ENCODE measurements at regions not wholly inside any gene's neighbourhood (a gene's known extent, or its start where the extent isn't known, plus 50 kb on each side); places are given as distances from the start of the nearest gene placed in this dataset.
"Not testable (repeated sequence)": the region's sequence is repeated elsewhere in the genome, so short reads cannot be mapped to it uniquely, and the experiment has no call there.

DNA sequence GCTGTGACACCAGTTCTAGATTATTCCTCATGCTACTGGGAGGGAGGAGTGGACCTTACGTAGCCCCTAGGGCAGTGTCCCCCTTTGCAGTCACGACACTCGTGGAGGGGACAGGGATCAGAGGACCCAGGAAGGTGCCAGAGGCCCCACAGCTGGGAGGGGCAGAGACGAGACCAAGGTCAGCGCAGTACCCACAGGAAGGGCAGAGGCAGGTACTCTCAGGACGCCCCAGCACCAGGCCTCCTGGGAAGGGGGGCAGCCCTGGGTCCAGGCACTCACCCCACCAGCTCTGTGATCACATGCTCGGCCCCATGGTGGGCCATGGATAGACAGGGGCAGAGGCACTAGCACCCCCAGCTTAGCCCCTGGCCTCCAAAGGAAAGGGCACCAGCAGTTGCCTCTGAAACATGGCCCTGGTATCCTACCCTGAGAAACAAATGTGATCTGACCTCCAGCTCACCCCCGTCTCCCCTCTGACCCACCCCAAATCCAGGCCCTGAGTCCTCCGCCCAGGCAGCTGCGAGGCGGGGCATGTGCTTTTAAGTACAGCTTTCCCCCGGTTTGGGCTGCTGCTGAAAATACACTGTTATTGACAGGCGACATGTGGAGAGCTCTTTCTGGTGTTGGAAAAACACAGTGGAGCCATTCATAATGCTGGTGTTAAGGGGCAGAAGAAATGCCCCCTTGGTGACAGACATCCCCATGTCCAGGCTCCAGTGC lies 361.9 kb downstream of the C16orf95 start:
- DNase-seq (ENCODE audit: low read depth in 2 of 2) = no peak

DNA sequence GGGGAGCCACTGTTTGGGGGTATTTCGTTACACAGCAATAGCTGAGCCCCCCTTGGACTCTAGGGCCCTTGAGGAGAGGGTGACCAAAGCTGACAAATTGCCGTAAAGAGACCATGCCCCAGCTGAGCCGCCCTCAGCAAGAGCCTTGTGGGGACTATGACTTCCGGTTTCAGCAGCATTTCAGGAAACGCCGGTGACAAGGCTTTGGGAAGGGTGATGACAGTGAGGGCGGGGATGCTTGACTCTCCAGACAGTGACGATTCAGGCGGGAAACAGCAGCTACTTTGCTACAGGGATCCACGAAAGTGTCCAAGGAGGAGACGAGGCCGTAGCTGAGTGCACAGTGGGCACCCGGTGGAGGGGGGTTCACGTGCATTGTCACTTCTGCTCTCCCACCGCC lies 360.8 kb downstream of the C16orf95 start:
- DNase-seq (ENCODE audit: low read depth in 2 of 2) = no peak

DNA sequence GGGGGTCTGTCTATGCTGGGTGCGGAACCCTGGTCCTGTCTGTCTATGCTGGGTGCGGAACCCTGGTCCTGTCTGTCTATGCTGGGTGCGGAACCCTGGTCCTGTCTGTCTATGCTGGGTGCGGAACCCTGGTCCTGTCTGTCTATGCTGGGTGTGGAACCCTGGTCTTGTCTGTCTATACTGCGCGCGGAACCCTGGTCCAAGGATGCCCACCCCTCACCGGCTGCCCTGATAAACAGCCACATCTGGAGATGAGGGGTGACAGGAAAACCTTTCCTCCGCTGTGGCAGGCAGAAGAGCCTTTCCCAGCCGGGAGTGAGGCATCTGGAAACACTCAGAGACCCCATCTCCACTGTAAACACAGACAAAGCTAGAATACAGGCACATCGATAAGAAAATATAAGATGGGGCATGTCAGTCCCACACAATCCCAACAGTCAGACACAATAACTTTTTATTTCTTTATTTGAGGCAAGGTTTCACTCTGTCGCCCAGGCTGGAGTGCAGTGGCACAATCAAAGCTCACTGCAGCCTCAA lies 359.5 kb downstream of the C16orf95 start:
- DNase-seq (ENCODE audit: low read depth in 2 of 2) = not testable (repeated sequence)

DNA sequence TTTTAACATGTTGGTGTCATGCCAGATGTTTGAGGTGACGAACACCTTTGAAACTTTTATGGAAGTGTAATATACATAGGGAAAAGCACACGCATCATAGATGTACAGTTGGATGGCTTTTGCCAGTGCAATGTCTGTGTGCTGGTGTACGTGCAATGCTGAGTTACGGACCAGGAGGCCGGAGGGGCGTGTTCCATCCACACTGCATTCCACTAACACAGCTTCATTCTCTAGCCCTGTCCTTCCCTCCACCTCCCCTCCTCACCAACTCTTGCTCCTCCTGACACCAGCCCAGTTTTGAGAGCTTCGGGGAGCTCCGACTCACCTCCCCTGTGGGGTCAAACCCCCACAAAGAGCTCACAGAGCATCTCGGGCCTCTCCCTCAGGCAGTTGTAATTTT lies 358.8 kb downstream of the C16orf95 start:
- DNase-seq (ENCODE audit: low read depth in 2 of 2) = no peak

DNA sequence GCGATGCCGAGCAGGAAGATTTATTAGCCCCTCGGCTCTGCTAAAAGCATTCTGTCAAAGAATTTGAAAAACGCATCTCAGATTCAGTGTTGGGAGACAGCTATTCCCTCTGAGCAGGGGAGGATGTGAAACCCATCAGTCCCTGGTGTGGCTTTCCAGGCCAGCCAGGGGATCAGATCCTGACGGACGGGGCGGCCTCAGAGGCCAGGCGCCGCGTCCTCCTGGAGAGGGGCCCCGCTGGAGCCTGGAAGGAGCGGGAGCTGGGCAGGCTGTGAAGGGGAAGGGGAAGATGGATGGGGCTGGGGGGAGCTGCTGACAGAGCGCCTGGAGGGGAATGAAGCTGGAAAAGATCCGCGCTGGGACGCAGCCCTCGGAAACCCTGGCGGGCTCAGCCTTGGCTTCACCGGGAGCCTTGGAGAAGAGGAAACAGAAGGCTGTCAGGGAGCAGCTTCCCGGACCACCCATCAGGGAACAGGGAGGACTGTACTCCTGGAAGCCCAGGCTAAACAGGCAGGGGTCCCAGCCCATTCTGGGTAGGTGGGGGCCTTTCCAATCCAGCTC lies 358.0 kb downstream of the C16orf95 start:
- no peak for DNase-seq (ENCODE audit: low read depth in 2 of 2)

DNA sequence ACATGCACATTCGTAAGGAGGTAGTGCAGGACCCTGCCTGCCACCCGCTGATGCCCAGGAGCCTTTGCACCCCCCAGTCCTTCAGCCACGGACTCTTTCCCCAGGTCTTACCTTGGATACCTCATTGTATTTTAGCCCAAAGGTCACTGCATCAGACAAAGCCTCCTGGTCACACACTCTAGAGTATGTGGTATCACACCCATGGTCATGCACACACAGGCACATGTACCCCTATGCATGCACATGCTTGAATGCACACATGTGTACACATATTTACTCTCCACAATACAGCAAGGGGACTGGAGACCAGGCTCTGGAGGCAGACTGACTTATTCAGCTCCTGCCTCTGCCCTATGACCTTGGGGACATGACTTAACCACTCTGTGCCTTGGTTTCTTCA lies 357.5 kb downstream of the C16orf95 start:
- DNase-seq (ENCODE audit: low read depth in 2 of 2) = no peak

DNA sequence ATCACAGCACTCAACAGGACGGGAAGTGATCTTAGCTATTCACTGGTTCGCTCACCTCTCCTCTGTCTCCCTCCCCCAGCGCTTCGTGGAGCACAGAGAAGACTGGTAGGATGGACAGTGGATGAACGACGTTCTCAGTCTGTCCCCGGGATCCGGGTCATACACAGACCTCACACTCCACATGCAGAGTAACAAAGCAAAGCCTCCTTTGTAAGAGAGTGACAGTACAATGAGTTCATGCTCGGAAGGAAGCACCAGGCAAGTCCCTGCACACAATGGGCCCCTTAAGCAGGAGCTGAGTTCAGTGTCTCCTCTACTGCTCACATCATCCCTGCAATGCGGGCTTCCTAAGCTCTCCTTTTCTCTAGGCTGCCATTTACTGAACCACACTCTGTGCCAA lies 356.9 kb downstream of the C16orf95 start:
- DNase-seq (ENCODE audit: low read depth in 2 of 2) = no peak

DNA sequence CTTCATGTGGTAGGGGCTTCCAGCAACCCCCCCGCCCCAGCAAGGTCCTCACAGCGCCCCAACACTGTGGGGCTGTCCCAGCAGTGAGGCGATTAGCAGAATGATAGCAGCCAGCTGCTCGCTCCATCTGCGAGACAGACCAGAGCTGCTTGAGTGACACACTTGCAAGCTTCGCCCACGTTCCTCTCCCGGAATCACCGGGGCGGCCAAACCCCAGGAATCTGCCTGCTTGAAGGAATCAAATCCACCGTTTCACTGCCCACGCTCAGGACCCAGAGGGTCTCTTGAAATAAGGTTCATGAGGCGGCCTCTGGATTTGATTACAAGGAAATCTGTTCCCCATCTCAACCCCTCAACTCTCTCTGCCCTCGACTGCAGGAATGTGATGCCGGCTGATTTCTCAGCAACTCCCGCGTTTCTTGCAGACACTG lies 356.0 kb downstream of the C16orf95 start:
- no peak for DNase-seq (ENCODE audit: low read depth in 2 of 2)

DNA sequence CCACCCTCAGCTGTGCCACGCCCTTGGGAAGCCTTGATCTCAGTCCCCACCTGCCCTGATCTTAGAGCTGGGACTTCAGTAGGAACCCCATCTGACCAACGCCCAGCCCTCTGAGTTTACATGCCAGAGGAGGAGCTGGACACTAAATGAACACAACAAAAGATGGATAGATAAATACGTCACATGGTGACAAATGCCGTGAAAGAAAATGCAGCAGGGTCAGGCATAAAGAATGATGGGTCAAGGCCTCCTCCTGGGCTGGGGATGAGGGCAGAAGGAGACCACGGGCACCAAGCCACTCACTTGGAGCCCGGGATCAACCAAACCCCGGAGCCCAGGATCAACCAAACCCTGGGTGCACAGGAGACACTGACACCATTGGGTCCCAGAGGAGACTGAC lies 354.9 kb downstream of the C16orf95 start:
- no peak for DNase-seq (ENCODE audit: low read depth in 2 of 2)

DNA sequence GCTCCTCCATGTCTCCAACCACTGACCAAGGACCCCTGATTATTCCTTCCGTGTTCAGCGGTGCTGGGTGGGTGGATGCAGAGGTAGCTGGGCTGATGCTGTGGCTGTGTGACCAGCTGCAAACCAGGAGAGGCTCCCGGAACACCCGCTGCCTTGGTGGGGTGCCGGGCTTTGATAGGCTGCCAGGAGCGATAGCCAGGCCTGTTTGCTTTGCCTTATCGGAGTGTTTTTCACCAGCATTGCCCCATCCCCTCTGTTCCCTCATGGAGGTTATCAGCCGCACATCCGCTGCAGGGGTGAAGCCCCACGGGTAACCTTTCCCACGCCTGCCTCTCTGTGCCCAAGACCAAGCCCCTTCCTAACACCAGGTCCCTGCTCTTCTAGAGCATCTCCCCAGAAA lies 354.3 kb downstream of the C16orf95 start:
- no peak for DNase-seq (ENCODE audit: low read depth in 2 of 2)

DNA sequence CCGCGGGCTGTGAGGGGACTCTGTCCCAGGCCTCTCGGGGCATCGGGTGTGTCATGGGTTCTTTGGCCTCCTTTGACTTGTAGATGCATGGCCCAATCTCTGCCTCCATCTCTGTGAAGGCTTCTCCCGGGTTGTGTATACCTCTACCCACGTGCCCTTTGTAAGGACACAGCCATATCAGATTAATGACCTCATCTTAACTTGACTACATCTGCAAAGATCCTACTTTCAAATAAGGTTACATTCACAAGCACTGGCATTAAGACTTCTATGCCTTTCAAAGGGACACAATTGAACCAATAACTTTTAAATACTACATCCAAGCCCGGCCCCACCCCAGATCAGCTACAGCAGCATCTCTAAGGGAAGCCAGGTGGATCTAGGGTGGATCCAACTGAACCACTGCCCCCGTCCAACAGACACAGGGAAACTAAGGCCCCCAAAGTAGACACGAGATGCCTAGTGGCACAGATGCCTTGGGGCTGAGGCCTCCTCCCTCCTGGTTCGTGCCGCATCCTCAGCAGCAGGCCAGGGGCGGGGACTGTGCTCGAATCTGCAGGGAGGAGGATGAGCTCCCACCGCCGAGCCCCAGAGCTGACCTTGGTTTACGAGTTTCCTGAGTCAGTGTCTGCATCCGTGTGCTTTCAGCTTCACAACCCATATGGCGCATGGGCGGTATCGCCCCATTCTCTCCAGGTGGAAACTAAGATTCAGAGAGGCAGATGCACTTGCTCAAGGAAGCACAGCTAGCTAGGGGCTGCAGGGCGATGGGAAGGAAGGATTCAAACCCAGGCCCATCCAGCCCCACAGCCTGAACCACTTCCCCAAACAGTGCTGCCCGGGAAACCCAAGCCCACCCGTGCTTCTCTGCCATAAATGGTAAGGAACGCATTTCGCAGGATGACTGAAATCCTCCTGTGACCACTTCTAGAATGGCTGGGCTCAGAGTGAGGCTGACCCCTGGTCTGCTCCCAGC lies 353.3 kb downstream of the C16orf95 start:
- DNase-seq (ENCODE audit: low read depth in 2 of 2) = no peak

DNA sequence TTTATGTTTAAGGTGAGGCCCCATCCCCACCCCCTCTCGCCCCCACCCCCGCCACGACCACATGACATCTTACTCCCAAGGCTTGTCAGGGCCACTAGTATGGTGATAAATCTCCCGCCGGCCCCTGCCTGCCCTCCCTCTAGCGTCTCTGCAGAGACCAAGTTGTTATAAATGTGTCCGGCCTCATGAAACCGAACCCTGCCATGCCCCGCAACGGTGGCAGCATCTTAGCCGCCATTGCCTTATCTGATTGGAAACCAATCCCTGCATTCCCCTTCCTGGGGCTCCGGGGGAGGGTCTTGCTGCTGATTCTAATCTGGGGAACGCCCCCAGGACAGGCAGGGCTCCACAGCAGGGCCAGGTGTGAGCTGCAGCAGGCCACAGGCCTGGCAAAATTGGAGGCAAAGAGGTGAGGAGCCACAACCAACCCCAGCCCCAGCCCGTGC lies 352.4 kb downstream of the C16orf95 start:
- DNase-seq (ENCODE audit: low read depth in 2 of 2) = no peak

DNA sequence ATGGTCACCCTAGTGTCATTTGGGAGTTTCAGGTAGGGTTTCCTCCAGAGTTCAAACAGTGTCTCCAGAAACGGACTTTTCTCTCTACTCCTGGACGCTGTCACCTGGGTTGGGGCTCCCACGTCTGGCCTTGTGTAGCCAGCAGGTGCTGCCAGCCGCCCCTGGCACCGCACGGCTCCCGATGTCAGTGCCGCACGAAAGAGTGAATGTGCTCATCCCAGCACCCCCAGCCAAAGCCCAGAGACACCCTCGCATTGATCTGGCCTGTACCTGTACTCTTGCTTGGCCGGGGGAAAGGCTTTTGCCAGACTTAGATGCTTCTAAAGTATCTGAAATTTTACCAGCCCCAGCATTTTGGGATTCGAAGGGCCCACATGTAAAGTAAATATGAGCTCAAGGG lies 351.9 kb downstream of the C16orf95 start:
- no peak for DNase-seq (ENCODE audit: low read depth in 2 of 2)

DNA sequence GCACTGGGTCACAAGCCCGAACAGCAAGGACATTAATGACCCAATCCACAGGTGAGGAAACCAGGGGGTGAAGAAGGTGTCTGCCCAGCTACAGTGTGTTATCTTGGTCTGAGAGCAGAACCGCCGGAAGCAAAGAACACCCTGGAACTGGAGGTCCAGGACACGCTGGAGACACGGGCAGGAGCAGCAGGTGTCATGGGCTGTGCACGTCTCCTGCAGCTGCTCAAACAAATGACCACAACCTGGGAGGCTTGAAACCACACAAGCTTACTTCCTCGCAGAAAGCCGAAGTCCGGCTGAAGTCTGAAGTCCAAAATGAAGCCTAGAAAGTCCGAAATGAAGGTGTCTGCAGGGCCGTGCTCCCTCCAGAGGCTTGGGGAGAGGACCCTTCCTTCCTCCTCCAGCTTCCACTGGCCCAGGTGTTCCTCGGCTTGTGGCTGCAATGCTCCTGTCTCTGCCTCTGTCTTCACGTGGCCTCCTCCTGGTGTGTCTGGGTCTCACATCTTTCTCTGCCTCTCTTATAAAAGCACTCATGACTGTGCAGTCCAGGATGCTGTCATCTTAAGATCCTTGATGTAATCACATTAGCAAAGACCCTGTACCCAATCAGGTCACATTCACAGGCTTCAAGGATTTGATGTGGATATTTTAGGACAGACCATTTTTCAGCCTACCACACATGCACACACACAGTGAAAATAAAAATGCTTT lies 351.2 kb downstream of the C16orf95 start:
- no peak for DNase-seq (ENCODE audit: low read depth in 2 of 2)

DNA sequence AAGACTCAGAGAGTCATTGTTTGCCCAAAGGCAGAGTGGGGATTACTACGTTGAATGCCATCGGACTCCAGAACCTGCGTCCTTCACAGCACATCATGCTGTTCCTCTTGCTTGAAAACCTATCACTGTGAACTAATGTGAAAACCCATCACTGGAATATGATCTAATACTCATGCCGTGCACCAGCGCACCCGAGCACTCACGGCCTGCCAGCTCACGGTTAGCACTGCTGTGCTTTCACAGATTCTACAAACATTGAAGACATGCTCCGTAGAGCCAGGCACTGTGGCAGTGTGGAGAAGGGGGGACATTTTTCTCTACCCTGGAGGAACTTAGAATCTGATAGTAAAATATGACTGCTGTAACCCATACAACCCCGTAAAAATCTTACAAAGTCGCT lies 350.4 kb downstream of the C16orf95 start:
- DNase-seq (ENCODE audit: low read depth in 2 of 2) = no peak

DNA sequence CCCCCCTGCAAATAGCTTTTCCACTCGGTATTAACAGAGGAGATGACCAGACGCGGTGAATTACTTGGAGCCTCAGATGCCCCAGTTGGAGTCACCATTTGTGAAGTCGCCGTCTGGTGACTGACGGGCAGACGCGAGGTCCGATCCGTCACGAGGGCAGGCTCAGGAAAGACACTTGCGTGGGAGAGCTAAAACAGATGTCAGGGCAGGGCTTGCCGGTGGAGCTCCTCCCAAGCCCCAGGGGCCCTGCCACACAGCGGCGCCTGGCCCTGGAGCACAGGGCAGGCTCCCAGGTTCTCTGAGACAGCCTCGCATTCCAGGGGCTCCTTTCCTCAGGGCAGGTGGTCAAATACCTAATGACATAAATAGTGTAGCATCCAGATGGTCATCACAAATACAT lies 348.3 kb downstream of the C16orf95 start:
- DNase-seq (ENCODE audit: low read depth in 2 of 2) = no peak

DNA sequence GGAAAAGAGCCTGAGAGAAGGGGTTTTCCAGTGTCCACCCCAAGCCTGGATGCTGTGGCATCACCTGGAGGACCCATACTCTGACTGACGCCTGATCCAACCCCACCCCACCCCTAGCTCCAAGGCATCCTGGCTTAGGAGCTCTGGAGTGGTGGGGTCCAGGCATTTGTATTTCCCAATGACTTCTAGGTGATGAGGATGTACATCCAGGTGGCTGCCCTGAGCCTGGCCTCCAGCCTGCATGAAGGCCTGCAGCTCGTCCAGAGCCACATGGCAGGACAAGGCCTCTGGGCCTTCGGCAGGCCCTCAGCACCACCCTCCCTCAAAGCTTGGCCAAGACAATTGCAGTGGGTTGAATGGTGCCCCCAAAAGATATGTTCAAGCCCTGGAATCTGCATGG lies 347.5 kb downstream of the C16orf95 start:
- no peak for DNase-seq (ENCODE audit: low read depth in 2 of 2)

DNA sequence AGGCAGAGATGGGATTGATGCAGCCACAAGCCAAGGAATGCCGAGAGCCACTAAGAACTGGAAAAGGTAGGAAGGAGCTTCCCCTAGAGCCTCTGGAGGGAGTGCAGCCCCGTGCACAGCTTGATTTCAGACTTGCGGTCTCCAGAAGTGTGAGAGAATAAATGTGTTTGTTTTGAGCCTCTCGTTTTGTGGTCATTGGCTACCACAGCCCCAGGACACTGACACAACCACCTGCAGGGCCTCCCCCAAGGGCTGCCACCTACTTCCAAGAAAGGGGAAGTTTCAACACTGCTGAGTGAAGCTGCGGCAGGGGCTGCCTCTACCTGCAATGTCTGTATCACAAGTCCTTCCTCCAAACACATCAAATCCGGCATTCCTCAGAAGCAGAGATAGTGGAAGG lies 346.9 kb downstream of the C16orf95 start:
- DNase-seq (ENCODE audit: low read depth in 2 of 2) = no peak

DNA sequence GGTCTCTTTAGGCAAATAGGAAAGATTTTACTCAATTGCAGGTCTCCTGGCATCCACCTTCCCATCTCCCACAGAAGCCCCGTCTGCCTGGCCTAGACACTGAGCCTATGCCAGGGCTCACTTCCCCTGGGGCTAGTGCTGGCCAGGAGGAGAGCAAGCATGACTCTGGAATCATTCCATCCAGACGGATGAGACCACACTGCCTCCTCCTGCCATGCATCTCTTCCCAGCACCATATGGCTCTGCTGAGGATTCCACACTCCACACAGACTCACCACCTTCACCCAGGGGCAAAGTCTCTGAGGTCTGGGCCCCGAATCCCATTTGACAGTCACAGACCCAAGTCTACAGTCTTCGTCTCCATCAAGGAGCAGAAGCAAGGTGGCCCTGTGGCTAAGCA lies 346.5 kb downstream of the C16orf95 start:
- DNase-seq (ENCODE audit: low read depth in 2 of 2) = no peak

DNA sequence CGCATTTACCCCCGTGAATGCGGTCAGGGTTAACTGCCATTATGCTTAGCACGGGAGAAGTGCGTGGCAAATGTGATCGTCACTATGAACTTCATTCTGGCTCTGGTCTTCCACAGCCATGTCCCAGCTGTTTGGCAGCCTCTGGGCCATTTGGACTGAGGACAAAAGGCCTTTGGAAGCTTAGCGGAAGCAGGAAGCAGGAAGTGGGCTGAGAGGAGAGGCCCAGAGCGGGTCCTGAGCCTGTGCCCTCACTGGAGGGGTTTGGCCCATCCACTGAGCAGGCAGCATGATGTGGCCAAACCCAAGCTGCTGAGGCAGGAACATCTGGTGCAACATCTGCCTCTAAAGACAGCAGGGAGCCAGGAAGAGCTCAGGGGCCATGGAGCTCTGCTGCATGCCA lies 345.9 kb downstream of the C16orf95 start:
- DNase-seq (ENCODE audit: low read depth in 2 of 2) = no peak

DNA sequence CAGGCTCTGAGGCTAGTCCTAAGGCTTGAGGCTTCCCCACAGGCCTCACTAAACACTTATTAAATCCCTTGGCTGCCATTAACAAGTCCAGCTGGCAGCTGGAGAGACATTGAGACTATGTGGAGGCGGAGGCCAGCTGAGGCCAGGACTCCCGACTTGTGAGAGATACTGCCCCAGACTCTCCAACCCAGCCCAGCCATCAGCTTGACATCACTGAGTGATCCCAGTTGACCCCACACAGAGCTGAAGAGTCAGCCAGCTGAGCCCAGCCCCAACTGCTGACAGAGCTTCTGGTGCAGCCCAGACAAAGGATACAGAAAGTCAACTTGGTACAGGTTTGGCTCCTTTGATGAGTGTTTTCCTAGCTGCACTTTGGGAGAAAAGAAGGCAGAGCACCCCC lies 343.1 kb downstream of the C16orf95 start:
- DNase-seq (ENCODE audit: low read depth in 2 of 2) = no peak

DNA sequence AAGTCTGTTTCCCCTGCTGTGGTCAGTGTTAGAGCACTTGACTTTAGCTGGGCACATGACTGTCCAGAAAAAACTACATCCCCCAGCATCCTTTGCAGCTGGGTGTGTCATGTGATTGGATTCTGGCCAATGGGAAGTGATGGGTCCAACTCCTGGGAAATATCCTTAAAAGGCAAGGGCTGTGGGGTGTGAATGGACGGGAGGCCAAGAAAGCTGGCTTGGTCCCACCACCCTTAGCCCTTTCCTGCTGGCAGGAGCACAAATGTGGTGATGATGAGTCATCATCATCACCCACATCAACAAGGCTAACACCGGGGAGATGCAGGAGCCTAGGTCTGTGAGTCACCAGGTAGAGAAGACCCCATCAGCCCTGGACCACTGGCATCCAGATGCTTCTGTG lies 341.7 kb downstream of the C16orf95 start:
- no peak for DNase-seq (ENCODE audit: low read depth in 2 of 2)

All from stimulated activated CD4-positive, alpha-beta T cell treated with anti-CD3 and anti-CD28 coated beads, Interleukin-4, amount 100 ng/mL, for 48 hours (primary cell).